ENCODE measurements at regions not wholly inside any gene's neighbourhood (a gene's known extent, or its start where the extent isn't known, plus 50 kb on each side); places are given as distances from the start of the nearest gene placed in this dataset.

GRCh38 chr22:49307870-49308269 lies 519.8 kb downstream of the BRD1 start:
- DNase-seq: no peak

GRCh38 chr22:49307481-49307830 lies 520.2 kb downstream of the BRD1 start:
- no peak for DNase-seq

- DNase-seq: no peak
These were observed 520.8 kb downstream of the BRD1 start for GRCh38 chr22:49306632-49307480.

- no peak for DNase-seq
These were observed 521.6 kb downstream of the BRD1 start for GRCh38 chr22:49305966-49306631.

GRCh38 chr22:49305214-49305965 lies 522.3 kb downstream of the BRD1 start:
- DNase-seq: peak in 3 of 5 donors; percentile 33 to 41 (median 34)

- DNase-seq: no peak
These were observed 523.8 kb downstream of the BRD1 start for GRCh38 chr22:49303781-49304461.

- no peak for DNase-seq
These were observed 524.5 kb downstream of the BRD1 start for GRCh38 chr22:49303061-49303735.

- DNase-seq: no peak
These were observed 525.1 kb downstream of the BRD1 start for GRCh38 chr22:49302530-49302929.

- no peak for DNase-seq
These were observed 525.6 kb downstream of the BRD1 start for GRCh38 chr22:49302150-49302460.

- no peak for DNase-seq
These were observed 526.1 kb downstream of the BRD1 start for GRCh38 chr22:49301398-49302149.

- no peak for DNase-seq
These were observed 526.7 kb downstream of the BRD1 start for GRCh38 chr22:49300951-49301397.

GRCh38 chr22:49300241-49300640 lies 527.4 kb downstream of the BRD1 start:
- DNase-seq: no peak

GRCh38 chr22:49299821-49300231 lies 527.8 kb downstream of the BRD1 start:
- no peak for DNase-seq

GRCh38 chr22:49298834-49299750 lies 528.6 kb downstream of the BRD1 start:
- no peak for DNase-seq

GRCh38 chr22:49297871-49298721 lies 529.6 kb downstream of the BRD1 start:
- DNase-seq: no peak

- no peak for DNase-seq
These were observed 530.3 kb downstream of the BRD1 start for GRCh38 chr22:49297286-49297870.

GRCh38 chr22:49296561-49296960 lies 531.1 kb downstream of the BRD1 start:
- no peak for DNase-seq

GRCh38 chr22:49295851-49296560 lies 531.7 kb downstream of the BRD1 start:
- no peak for DNase-seq

- DNase-seq: no peak
These were observed 532.3 kb downstream of the BRD1 start for GRCh38 chr22:49295465-49295743.
